Globus pallidus (tissue), 1 donor: ENCODE measurements at regions not wholly inside any gene's neighbourhood (a gene's known extent, or its start where the extent isn't known, plus 50 kb on each side); places are given as distances from the start of the nearest gene placed in this dataset.

ENCODE experiments used
- DNase-seq: peaks from one replicate; pipeline ENCODE4 v3.0.0-alpha.2; 2015; ENCODE audit warnings: low spot score

GRCh38 chr13:64314331-64314730, 2898.7 kb upstream of the PCDH20 start:
- DNase-seq = no peak

GRCh38 chr13:64311948-64312347, 2896.3 kb upstream of the PCDH20 start:
- no peak for DNase-seq

- DNase-seq = no peak
Observed at GRCh38 chr13:64311112-64311511, 2895.5 kb upstream of the PCDH20 start.

GRCh38 chr13:64305246-64305645, 2889.6 kb upstream of the PCDH20 start:
- no peak for DNase-seq

- no peak for DNase-seq
Observed at GRCh38 chr13:64300239-64300638, 2884.6 kb upstream of the PCDH20 start.

- DNase-seq = no peak
Observed at GRCh38 chr13:64293923-64294322, 2878.3 kb upstream of the PCDH20 start.

GRCh38 chr13:64289702-64290101, 2874.1 kb upstream of the PCDH20 start:
- no peak for DNase-seq

GRCh38 chr13:64283926-64284325, 2868.3 kb upstream of the PCDH20 start:
- no peak for DNase-seq

- DNase-seq = no peak
Observed at GRCh38 chr13:64278493-64278892, 2862.8 kb upstream of the PCDH20 start.

GRCh38 chr13:64277097-64277496, 2861.4 kb upstream of the PCDH20 start:
- DNase-seq = no peak

- no peak for DNase-seq
Observed at GRCh38 chr13:64276232-64276631, 2860.6 kb upstream of the PCDH20 start.

GRCh38 chr13:64274481-64275217, 2859.0 kb upstream of the PCDH20 start:
- no peak for DNase-seq

- DNase-seq = no peak
Observed at GRCh38 chr13:64273780-64274179, 2858.1 kb upstream of the PCDH20 start.

- DNase-seq = no peak
Observed at GRCh38 chr13:64272681-64273080, 2857.0 kb upstream of the PCDH20 start.

- no peak for DNase-seq
Observed at GRCh38 chr13:64266024-64266423, 2850.4 kb upstream of the PCDH20 start.

GRCh38 chr13:64263285-64263684, 2847.6 kb upstream of the PCDH20 start:
- DNase-seq = no peak

GRCh38 chr13:64256751-64257150, 2841.1 kb upstream of the PCDH20 start:
- DNase-seq = no peak

GRCh38 chr13:64255988-64256387, 2840.3 kb upstream of the PCDH20 start:
- DNase-seq = no peak

GRCh38 chr13:64248371-64249065, 2832.9 kb upstream of the PCDH20 start:
- no peak for DNase-seq

- no peak for DNase-seq
Observed at GRCh38 chr13:64239372-64239771, 2823.7 kb upstream of the PCDH20 start.

- no peak for DNase-seq
Observed at GRCh38 chr13:64234255-64234654, 2818.6 kb upstream of the PCDH20 start.

GRCh38 chr13:64223016-64223415, 2807.4 kb upstream of the PCDH20 start:
- DNase-seq = no peak

- no peak for DNase-seq
Observed at GRCh38 chr13:64206430-64207225, 2791.0 kb upstream of the PCDH20 start.
